ENCODE measurements at regions not wholly inside any gene's neighbourhood (a gene's known extent, or its start where the extent isn't known, plus 50 kb on each side); places are given as distances from the start of the nearest gene placed in this dataset.

DNA sequence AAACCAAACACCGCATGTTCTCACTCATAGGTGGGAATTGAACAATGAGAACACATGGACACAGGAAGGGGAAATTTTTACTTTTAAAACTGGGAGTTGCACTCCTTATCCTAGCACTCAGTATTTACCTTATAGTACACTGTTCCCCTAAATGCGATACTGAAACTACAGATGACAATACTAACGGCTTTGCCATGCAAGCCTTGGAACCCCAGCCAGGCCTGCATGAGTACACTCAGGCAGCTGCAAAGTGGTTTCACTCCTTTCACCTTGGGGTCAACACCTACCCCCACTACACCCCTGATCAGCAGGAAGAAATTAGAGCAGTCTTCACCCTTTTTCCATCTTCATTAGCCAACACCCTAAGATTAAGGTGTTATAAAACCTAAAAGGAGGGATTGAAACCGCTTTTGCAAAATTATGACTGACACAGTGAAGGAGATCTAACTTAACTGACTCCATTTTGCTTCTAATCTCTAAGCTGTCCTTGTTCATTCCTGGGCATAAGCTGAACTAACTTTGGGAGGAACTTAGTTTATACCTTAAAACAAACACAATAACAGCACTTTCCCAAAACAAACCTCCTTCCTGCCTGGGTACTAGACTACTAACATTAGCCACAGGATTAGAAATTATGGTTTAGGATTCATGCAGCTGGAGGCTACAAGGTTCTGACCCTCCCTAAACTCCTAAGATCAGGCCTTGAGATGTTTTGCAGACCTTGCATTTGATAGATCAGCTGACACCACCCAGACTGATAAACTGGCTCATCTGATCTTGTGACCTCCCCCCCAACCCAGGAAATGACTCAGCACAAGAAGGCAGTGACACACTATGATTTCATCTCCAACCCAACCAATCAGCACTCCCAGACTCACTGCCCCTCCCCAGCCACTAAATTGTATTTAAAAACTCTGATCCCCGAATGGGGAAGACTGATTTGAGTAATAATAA, 452.1 kb upstream of the PPP2R3A start (continued):
- TF ChIP-seq, protein P1, sequence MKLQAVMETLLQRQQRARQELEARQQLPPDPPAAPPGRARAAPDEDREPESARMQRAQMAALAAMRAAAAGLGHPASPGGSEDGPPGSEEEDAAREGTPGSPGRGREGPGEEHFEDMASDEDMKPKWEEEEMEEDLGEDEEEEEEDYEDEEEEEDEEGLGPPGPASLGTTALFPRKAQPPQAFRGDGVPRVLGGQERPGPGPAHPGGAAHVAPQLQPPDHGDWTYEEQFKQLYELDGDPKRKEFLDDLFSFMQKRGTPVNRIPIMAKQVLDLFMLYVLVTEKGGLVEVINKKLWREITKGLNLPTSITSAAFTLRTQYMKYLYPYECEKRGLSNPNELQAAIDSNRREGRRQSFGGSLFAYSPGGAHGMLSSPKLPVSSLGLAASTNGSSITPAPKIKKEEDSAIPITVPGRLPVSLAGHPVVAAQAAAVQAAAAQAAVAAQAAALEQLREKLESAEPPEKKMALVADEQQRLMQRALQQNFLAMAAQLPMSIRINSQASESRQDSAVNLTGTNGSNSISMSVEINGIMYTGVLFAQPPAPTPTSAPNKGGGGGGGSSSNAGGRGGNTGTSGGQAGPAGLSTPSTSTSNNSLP (IDR thresholded peaks at IDR 0.05; ENCODE audit: borderline replicate concordance, low read depth, low read length) = no peak
- no peak for TF ChIP-seq FOS (IDR thresholded peaks at IDR 0.05; ENCODE audit: extremely low read depth, insufficient read length)
- TF ChIP-seq, protein P2, sequence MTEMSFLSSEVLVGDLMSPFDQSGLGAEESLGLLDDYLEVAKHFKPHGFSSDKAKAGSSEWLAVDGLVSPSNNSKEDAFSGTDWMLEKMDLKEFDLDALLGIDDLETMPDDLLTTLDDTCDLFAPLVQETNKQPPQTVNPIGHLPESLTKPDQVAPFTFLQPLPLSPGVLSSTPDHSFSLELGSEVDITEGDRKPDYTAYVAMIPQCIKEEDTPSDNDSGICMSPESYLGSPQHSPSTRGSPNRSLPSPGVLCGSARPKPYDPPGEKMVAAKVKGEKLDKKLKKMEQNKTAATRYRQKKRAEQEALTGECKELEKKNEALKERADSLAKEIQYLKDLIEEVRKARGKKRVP (CRISPR knock-in tag; IDR thresholded peaks at IDR 0.05) = peak; percentile 76; the same call in 1 of the 2 replicates
- peak; percentile 97 for TF ChIP-seq ZNF766 (CRISPR knock-in tag; conservative IDR thresholded peaks at IDR 0.05)
- TF ChIP-seq MED1 (CRISPR knock-in tag; IDR thresholded peaks at IDR 0.05; ENCODE audit: borderline replicate concordance) = no peak
- no peak for TF ChIP-seq PTBP1 (IDR thresholded peaks at IDR 0.05; ENCODE audit: low read depth, low read length)
- TF ChIP-seq MAFK (IDR thresholded peaks at IDR 0.05; ENCODE audit: low read length) = peak; percentile 83
- TF ChIP-seq ZNF224 (CRISPR knock-in tag; IDR thresholded peaks at IDR 0.05) = no peak
- TF ChIP-seq ZNF830 (CRISPR knock-in tag; IDR thresholded peaks at IDR 0.05) = peak; percentile 91
- no peak for TF ChIP-seq RFX5 (IDR thresholded peaks at IDR 0.05; ENCODE audit: low read depth, low read length)
- TF ChIP-seq, protein P3, sequence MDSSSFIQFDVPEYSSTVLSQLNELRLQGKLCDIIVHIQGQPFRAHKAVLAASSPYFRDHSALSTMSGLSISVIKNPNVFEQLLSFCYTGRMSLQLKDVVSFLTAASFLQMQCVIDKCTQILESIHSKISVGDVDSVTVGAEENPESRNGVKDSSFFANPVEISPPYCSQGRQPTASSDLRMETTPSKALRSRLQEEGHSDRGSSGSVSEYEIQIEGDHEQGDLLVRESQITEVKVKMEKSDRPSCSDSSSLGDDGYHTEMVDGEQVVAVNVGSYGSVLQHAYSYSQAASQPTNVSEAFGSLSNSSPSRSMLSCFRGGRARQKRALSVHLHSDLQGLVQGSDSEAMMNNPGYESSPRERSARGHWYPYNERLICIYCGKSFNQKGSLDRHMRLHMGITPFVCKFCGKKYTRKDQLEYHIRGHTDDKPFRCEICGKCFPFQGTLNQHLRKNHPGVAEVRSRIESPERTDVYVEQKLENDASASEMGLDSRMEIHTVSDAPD (CRISPR knock-in tag; IDR thresholded peaks at IDR 0.05) = no peak
- TF ChIP-seq ZNF589 (CRISPR knock-in tag; IDR thresholded peaks at IDR 0.05; ENCODE audit: low read depth) = peak; percentile 97
- TF ChIP-seq, protein P4, sequence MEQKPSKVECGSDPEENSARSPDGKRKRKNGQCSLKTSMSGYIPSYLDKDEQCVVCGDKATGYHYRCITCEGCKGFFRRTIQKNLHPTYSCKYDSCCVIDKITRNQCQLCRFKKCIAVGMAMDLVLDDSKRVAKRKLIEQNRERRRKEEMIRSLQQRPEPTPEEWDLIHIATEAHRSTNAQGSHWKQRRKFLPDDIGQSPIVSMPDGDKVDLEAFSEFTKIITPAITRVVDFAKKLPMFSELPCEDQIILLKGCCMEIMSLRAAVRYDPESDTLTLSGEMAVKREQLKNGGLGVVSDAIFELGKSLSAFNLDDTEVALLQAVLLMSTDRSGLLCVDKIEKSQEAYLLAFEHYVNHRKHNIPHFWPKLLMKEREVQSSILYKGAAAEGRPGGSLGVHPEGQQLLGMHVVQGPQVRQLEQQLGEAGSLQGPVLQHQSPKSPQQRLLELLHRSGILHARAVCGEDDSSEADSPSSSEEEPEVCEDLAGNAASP (IDR thresholded peaks at IDR 0.05) = no peak
- peak; percentile 76 for TF ChIP-seq ZNF324 (CRISPR knock-in tag; IDR thresholded peaks at IDR 0.05)
- TF ChIP-seq ZNF184 (CRISPR knock-in tag; IDR thresholded peaks at IDR 0.05) = no peak
- peak; percentile 98 for TF ChIP-seq HIVEP1 (CRISPR knock-in tag; IDR thresholded peaks at IDR 0.05)
- TF ChIP-seq MEF2A (IDR thresholded peaks at IDR 0.05; ENCODE audit: control insufficient read depth, low read depth, low read length) = no peak
- no peak for TF ChIP-seq SMARCA5 (IDR thresholded peaks at IDR 0.05)
- TF ChIP-seq ZNF551 (CRISPR knock-in tag; IDR thresholded peaks at IDR 0.05) = no peak
- TF ChIP-seq NUFIP1 (IDR thresholded peaks at IDR 0.05; ENCODE audit: partially characterized antibody) = no peak
- TF ChIP-seq BRF1 (IDR thresholded peaks at IDR 0.05; ENCODE audit: borderline replicate concordance, extremely low read depth, insufficient read length) = no peak
- TF ChIP-seq ETS2 (tag; IDR thresholded peaks at IDR 0.05; ENCODE audit: borderline replicate concordance, poor library complexity, severe bottlenecking) = no peak

Measured in K562 (cell line).